CD14-positive monocyte (primary cell): ENCODE measurements at regions not wholly inside any gene's neighbourhood (a gene's known extent, or its start where the extent isn't known, plus 50 kb on each side); places are given as distances from the start of the nearest gene placed in this dataset.

ENCODE experiments used
- DNase-seq, 3 donors: peaks; one replicate each; pipeline ENCODE4 v3.0.0-alpha.2; 2011 to 2022
- H2AFZ ChIP-seq: 2 replicates; pipeline ENCODE4 v1.6.0; 2012; ENCODE audit warnings: mild to moderate bottlenecking, low read depth, low read length, inconsistent platforms; ENCODE audit not compliant: insufficient read depth, poor library complexity, severe bottlenecking
- H3K27ac ChIP-seq, 2 donors: 1 replicate in 1 of 2; 2 replicates in 1 of 2; pipeline ENCODE4 v1.5.1; 2012 to 2013; ENCODE audit warnings: low read length in 2 of 2, control low read depth in 1 of 2, inconsistent platforms in 1 of 2, low read depth in 1 of 2, mild to moderate bottlenecking in 1 of 2
- H3K27me3 ChIP-seq, 2 donors: one replicate each; pipeline versions ENCODE4 v1.6.0 to v1.6.1; 2011 to 2013; ENCODE audit warnings: low read length in 2 of 2; ENCODE audit not compliant: control insufficient read depth in 2 of 2, insufficient read depth in 2 of 2
- H3K36me3 ChIP-seq, 2 donors: replicated peaks in 1 of 2; 1 replicate in 1 of 2; 2 replicates in 1 of 2; pipeline versions ENCODE4 v1.5.1 to v1.6.1; 2012 to 2013; ENCODE audit warnings: low read length in 2 of 2, control low read depth in 1 of 2, inconsistent platforms in 1 of 2, mild to moderate bottlenecking in 1 of 2; ENCODE audit not compliant: insufficient read depth in 2 of 2, control insufficient read depth in 1 of 2
- H3K4me1 ChIP-seq, 2 donors: 1 replicate in 1 of 2; 2 replicates in 1 of 2; pipeline versions ENCODE4 v1.5.1 to v1.6.1; 2012 to 2013; ENCODE audit warnings: low read length in 2 of 2, control low read depth in 1 of 2, inconsistent platforms in 1 of 2, mild to moderate bottlenecking in 1 of 2, moderate library complexity in 1 of 2; ENCODE audit not compliant: insufficient read depth in 2 of 2, control insufficient read depth in 1 of 2
- H3K4me2 ChIP-seq: replicated peaks from 2 replicates; pipeline ENCODE3; 2012; ENCODE audit warnings: low read length, moderate library complexity, mild to moderate bottlenecking; ENCODE audit not compliant: poor library complexity, severe bottlenecking; ENCODE audit errors: extremely low read depth
- H3K4me3 ChIP-seq, 3 experiments: fragments of 200-600 bp in 1 of 3; sonication (generic) in 1 of 3; replicated peaks in 1 of 3; 1 replicate in 2 of 3; 2 replicates in 1 of 3; pipeline ENCODE4 v1.5.1; 2011 to 2013; ENCODE audit warnings: low read length in 3 of 3, mild to moderate bottlenecking in 3 of 3, control low read depth in 2 of 3, low read depth in 2 of 3, inconsistent platforms in 1 of 3, moderate library complexity in 1 of 3
- H3K79me2 ChIP-seq: 2 replicates; pipeline ENCODE4 v1.6.0; 2012; ENCODE audit warnings: mild to moderate bottlenecking, control low read depth, inconsistent platforms, low read length, moderate library complexity; ENCODE audit not compliant: insufficient read depth
- H3K9ac ChIP-seq: 2 replicates; pipeline ENCODE4 v1.6.0; 2017; ENCODE audit warnings: low read length, mild to moderate bottlenecking; ENCODE audit not compliant: insufficient read depth, poor library complexity, severe bottlenecking
- H3K9me3 ChIP-seq, 2 donors: replicated peaks in 1 of 2; 1 replicate in 1 of 2; 2 replicates in 1 of 2; pipeline versions ENCODE4 v1.5.1 to v1.6.1; 2012 to 2013; ENCODE audit warnings: low read length in 2 of 2, control low read depth in 1 of 2; ENCODE audit not compliant: control insufficient read depth in 1 of 2, insufficient read depth in 1 of 2
- H4K20me1 ChIP-seq: 2 replicates; pipeline ENCODE4 v1.6.0; 2012; ENCODE audit warnings: mild to moderate bottlenecking, low read length, control low read depth, moderate library complexity; ENCODE audit not compliant: insufficient read depth
- H3K27ac Mint-ChIP-seq, 7 donors: one replicate each; pipeline ENCODE4 v1.8.0; 2020; ENCODE audit warnings: mild to moderate bottlenecking in 7 of 7, mixed read lengths in 7 of 7, moderate library complexity in 6 of 7, inconsistent platforms in 2 of 7
- H3K27me3 Mint-ChIP-seq, 3 donors: one replicate each; pipeline ENCODE4 v1.8.0; 2021 to 2022; ENCODE audit warnings: low read depth in 3 of 3, mild to moderate bottlenecking in 3 of 3, mixed read lengths in 3 of 3, moderate library complexity in 3 of 3, inconsistent platforms in 1 of 3
- H3K36me3 Mint-ChIP-seq, 2 donors: one replicate each; pipeline ENCODE4 v1.8.0; 2020; ENCODE audit warnings: mixed read lengths in 2 of 2, inconsistent platforms in 1 of 2, mild to moderate bottlenecking in 1 of 2
- H3K4me1 Mint-ChIP-seq: one replicate; pipeline ENCODE4 v1.8.0; 2020; ENCODE audit warnings: mild to moderate bottlenecking, mixed read lengths
- H3K4me3 Mint-ChIP-seq, 2 donors: one replicate each; pipeline ENCODE4 v1.8.0; 2020; ENCODE audit warnings: mild to moderate bottlenecking in 2 of 2, mixed read lengths in 2 of 2, moderate library complexity in 1 of 2
- H3K9me3 Mint-ChIP-seq, 7 donors: one replicate each; pipeline ENCODE4 v1.8.0; 2020 to 2022; ENCODE audit warnings: mixed read lengths in 7 of 7, mild to moderate bottlenecking in 6 of 7, moderate library complexity in 6 of 7, inconsistent platforms in 2 of 7
- CTCF ChIP-seq: fragments of 200-600 bp; IDR thresholded peaks from one replicate; pipeline ENCODE4 v1.8.0; 2022; ENCODE audit warnings: antibody characterized with exemption, mild to moderate bottlenecking
- WGBS: methylation state at CpG from one replicate; pipeline ENCODE4 v1.1.5; 2013; ENCODE audit warnings: missing lambda C conversion rate; ENCODE audit not compliant: insufficient coverage; 5-methylcytosine and 5-hydroxymethylcytosine counted together
- intact Hi-C, 2 donors: fragments of 100-400 bp; cut with micrococcal nuclease; formaldehyde crosslinking; loops; one replicate each; pipeline versions ENCODE4 v1.15.0 to v1.15.1; 2023

DNA sequence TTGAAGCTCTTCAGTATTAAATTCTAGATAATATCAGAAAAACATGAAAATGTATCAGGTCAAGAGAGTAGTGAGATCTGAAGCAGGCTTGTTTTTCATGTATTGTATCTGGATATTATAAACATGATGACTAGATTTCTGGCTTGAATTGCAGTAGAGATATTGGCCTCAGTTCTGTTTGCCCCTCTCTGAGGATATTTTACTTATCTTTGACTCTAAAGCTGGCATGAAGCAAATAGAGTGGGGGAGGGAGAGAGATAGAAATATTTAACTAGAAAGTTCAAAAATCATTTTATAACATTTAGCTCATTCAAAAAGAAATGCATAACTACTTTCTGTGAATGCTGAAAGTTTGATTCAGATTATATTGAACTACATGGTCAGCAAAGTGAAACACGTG lies 929.7 kb upstream of the KCND2 start:
- H3K9me3 Mint-ChIP-seq: peaks cover 0 to 5% (median 0%) of the 10 kb centered on the region in 7 donors
- Histone ChIP-seq H3K4me1 (no peaks in the 10 kb centered on the region), H3K27ac (no peak overlapping the region), H3K27me3 (no peaks in the 10 kb centered on the region), H3K4me2 (no peak overlapping the region), H4K20me1 (no peaks in the 10 kb centered on the region), H3K4me3 (no peak overlapping the region), H3K9ac (no peak overlapping the region), H2AFZ (no peak overlapping the region), H3K36me3 (no peaks in the 10 kb centered on the region), H3K79me2 (no peaks in the 10 kb centered on the region), H3K9me3 (no peaks in the 10 kb centered on the region)
- WGBS: no CpG with 5 or more reads among the region's 1 CpG
- no peaks in the 10 kb centered on the region for H3K36me3 Mint-ChIP-seq
- H3K4me1 Mint-ChIP-seq: no peaks in the 10 kb centered on the region
- no peak for DNase-seq
- TF ChIP-seq CTCF: no peak
- H3K4me3 Mint-ChIP-seq: no peak overlapping the region
- H3K27ac Mint-ChIP-seq: no peak overlapping the region
- intact Hi-C loops: no loop called here
- peaks cover 0 to 1% (median 0%) of the 10 kb centered on the region in 3 donors for H3K27me3 Mint-ChIP-seq

GRCh38 chr7:119344466-119344865 lies 928.5 kb upstream of the KCND2 start:
- Histone ChIP-seq H3K4me2 (no peak overlapping the region), H3K4me1 (no peaks in the 10 kb centered on the region), H4K20me1 (no peaks in the 10 kb centered on the region), H3K4me3 (no peak overlapping the region), H3K9ac (no peak overlapping the region), H3K9me3 (no peaks in the 10 kb centered on the region), H3K79me2 (no peaks in the 10 kb centered on the region), H3K27ac (no peak overlapping the region), H3K36me3 (no peaks in the 10 kb centered on the region), H3K27me3 (no peaks in the 10 kb centered on the region), H2AFZ (no peak overlapping the region)
- Mint-ChIP-seq H3K4me1 (no peaks in the 10 kb centered on the region), H3K4me3 (no peak overlapping the region), H3K36me3 (no peaks in the 10 kb centered on the region), H3K27me3 (peaks cover 0 to 1% (median 0%) of the 10 kb centered on the region in 3 donors), H3K27ac (no peak overlapping the region), H3K9me3 (peaks cover 0 to 5% (median 0%) of the 10 kb centered on the region in 7 donors)
- TF ChIP-seq CTCF: no peak
- intact Hi-C loops: no loop called here
- WGBS: no CpG with 5 or more reads among the region's 2 CpGs
- no peak for DNase-seq
